ENCODE measurements at regions not wholly inside any gene's neighbourhood (a gene's known extent, or its start where the extent isn't known, plus 50 kb on each side); places are given as distances from the start of the nearest gene placed in this dataset.
A peak's percentile ranks its signal among the peaks of the same experiment; 100 is the strongest.

DNA sequence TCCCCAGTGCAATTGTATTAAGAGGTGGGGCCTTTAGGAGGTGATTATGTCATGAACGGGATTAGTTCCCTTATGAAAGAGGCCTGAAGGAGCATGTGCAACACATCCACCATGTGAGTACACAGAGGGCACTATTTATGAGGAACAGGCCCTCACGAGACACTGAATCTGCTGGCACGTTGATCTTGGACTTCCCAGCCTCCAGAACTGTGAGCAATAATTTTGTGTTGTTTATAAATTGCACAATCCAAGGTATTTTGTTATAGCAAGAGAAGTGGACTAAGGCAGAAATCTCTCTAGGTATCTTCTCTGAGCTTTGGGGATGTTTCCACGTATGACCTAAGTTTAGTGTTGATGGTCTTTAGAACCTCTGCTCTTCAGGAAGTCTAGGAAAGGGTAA lies 149.3 kb upstream of the CBLB start:
- Histone ChIP-seq H3K27me3 (no peaks in the 10 kb centered on the region), H3K9me3 (no peaks in the 10 kb centered on the region), H3K27ac (no peak overlapping the region), H3K4me1 (no peaks in the 10 kb centered on the region), H3K36me3 (no peaks in the 10 kb centered on the region), H3K4me3 (no peak overlapping the region)
- intact Hi-C loops (cut with DNase I), result no loop called here
- ATAC-seq, result no peak
- no peak for DNase-seq
- no peak for FAIRE-seq
- TF ChIP-seq, protein P1, sequence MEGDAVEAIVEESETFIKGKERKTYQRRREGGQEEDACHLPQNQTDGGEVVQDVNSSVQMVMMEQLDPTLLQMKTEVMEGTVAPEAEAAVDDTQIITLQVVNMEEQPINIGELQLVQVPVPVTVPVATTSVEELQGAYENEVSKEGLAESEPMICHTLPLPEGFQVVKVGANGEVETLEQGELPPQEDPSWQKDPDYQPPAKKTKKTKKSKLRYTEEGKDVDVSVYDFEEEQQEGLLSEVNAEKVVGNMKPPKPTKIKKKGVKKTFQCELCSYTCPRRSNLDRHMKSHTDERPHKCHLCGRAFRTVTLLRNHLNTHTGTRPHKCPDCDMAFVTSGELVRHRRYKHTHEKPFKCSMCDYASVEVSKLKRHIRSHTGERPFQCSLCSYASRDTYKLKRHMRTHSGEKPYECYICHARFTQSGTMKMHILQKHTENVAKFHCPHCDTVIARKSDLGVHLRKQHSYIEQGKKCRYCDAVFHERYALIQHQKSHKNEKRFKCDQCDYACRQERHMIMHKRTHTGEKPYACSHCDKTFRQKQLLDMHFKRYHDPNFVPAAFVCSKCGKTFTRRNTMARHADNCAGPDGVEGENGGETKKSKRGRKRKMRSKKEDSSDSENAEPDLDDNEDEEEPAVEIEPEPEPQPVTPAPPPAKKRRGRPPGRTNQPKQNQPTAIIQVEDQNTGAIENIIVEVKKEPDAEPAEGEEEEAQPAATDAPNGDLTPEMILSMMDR (IDR thresholded peaks at IDR 0.05), result no peak
- WGBS, 2 donors, result 60 to 76% methylated on average over 4 of the region's 4 CpGs

DNA sequence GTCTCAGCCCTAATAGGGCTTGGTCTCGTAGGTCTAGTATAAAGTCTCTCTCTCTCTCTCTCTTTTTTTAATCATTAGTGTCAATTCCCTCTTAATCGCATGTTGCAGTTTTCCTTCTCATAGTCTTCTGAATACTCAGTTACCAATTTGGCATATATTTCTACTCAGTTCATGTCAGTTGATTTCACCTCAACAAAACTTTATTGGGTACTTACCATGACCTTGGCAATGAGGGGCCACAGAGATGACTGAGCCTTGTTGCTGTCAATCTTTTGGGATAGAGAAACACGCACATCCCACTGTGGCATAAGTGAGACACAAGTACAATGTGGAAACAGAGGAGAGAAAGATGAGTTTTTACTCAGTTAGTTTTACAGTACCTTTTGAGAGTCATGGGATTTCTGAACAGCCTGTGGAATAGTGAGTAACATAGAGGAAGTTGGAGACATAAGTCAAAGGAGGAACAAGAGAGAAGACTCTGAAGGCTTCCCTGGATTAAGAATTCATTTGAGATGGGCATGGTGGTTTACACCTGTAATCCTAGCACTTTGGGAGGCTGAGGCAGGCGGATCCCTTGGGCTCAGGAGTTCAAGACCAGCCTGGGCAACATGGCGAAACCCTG lies 150.2 kb upstream of the CBLB start:
- no peak for DNase-seq
- no peak for ATAC-seq
- WGBS, 2 donors, result 75 to 81% methylated on average over 5 of the region's 5 CpGs
- TF ChIP-seq, protein P1 (IDR thresholded peaks at IDR 0.05), result no peak
- H3K4me3 ChIP-seq, result no peak overlapping the region
- no peak for FAIRE-seq
- H3K27ac ChIP-seq, result no peak overlapping the region
- no peaks in the 10 kb centered on the region for H3K4me1 ChIP-seq
- no peaks in the 10 kb centered on the region for H3K27me3 ChIP-seq
- no peaks in the 10 kb centered on the region for H3K36me3 ChIP-seq
- H3K9me3 ChIP-seq, result no peaks in the 10 kb centered on the region
- intact Hi-C loops (cut with DNase I), result no loop called here

DNA sequence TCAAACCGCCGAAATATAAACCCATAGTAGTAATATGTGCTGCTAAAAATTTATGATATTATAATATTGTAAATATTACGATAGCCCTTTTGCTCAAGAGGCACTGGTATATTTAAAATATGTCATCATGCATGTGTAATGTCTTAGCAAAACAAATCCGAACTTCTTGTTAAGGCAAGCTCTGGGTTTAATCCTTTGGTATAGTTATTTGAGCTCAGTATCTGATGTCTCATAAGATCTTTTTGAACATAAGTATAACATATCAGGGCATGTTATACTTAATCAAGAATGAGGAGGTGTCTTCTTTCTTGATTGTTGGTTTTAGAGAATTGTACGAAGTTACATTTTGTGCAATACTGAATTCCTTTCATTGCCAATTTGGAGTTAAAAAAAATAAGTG lies 154.1 kb upstream of the CBLB start:
- DNase-seq (no peak), FAIRE-seq (no peak), ATAC-seq (no peak)
- no peak overlapping the region for H3K27ac ChIP-seq
- intact Hi-C loops (cut with DNase I), result no loop called here
- no peaks in the 10 kb centered on the region for H3K36me3 ChIP-seq
- H3K27me3 ChIP-seq, result no peaks in the 10 kb centered on the region
- TF ChIP-seq, protein P1 (IDR thresholded peaks at IDR 0.05), result no peak
- WGBS, 2 donors, result 84 to 92% methylated on average over 5 of the region's 5 CpGs
- peaks cover 0 to 7% (median 5%) of the 10 kb centered on the region in 3 donors for H3K4me1 ChIP-seq
- H3K4me3 ChIP-seq, result no peak overlapping the region
- H3K9me3 ChIP-seq, result no peaks in the 10 kb centered on the region

DNA sequence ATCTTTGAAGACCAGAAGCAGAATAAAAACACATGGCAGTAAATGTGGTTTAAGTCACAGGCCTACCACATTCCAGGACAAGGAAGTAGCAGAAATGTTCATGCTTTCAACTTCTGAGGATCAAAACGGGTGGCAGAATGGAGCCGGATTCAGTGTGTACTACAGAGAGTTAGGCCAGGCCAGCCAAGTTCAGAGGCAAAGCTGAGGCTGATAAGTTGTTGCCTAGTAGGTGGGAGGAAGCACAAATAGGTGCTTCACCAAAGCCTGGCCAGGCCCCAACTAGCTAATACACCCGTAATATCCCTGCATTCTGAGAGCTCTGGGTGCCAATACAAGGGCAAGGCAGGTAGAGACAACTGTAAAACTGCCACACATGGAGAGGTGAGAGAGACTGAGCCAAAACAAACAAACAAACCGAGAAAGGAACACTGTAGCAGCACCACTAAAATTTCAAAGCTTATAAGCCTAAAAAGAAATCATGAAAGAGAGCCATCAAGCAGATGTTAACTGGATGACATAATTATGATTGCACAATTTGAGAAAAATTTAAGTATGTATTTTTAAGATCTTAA lies 156.4 kb upstream of the CBLB start:
- FAIRE-seq, result no peak
- Histone ChIP-seq H3K9me3 (no peaks in the 10 kb centered on the region), H3K4me1 (peaks cover 0 to 7% (median 5%) of the 10 kb centered on the region in 3 donors), H3K4me3 (no peak overlapping the region), H3K27ac (peak overlapping the region in 2 of 4 donors; percentile 32 to 51), H3K36me3 (no peaks in the 10 kb centered on the region), H3K27me3 (no peaks in the 10 kb centered on the region)
- peak; percentile 56 to 85 (median 72) for ATAC-seq
- DNase-seq, result peak in 5 of 6 donors; percentile 3 to 25 (median 16)
- intact Hi-C loops (cut with DNase I), result no loop called here
- 21 to 33% methylated on average over 4 of the region's 4 CpGs for WGBS, 2 donors
- TF ChIP-seq, protein P1 (IDR thresholded peaks at IDR 0.05), result no peak

DNA sequence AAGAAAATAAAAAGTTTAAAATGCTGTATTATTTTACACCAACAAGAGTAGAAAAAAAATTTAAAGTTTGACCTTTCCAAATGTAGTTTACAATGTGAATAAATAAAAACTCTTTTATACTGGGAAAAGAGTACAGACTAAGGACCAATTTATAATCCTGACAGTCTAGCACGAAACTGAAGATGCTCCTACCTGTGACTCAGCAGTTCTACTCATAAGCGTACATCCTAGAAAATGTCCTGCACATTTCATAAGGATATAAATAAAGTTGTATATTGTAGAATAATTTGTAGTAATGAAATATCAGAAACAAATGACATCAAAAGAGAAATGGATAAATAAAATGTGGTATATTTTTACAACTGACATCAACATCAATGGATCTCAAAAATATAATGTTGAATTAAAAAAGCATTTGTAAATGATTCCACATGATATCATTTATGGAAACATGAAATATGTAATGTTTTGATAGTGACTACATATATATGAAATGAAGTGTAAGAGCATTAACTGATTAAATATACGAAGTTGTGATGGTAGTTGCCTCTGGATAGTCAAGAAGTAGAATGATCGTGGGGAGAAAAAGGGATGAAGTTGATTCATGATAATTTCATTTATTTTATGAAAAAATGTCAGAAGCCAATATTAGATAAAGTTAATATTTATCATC lies 161.3 kb upstream of the CBLB start:
- H3K27me3 ChIP-seq, result no peaks in the 10 kb centered on the region
- H3K4me1 ChIP-seq, result peaks cover 0 to 7% (median 5%) of the 10 kb centered on the region in 3 donors
- no peak for FAIRE-seq
- ATAC-seq, result no peak
- DNase-seq, result no peak
- H3K36me3 ChIP-seq, result no peaks in the 10 kb centered on the region
- TF ChIP-seq, protein P1 (IDR thresholded peaks at IDR 0.05), result no peak
- H3K27ac ChIP-seq, result no peak overlapping the region
- WGBS, 2 donors, result 67 to 70% methylated on average over 4 of the region's 4 CpGs
- no peaks in the 10 kb centered on the region for H3K9me3 ChIP-seq
- H3K4me3 ChIP-seq, result no peak overlapping the region
- intact Hi-C loops (cut with DNase I), result no loop called here

Data from pancreas (tissue), 10 donors.